DMS 273 (cell line): ENCODE measurements at regions not wholly inside any gene's neighbourhood (a gene's known extent, or its start where the extent isn't known, plus 50 kb on each side); places are given as distances from the start of the nearest gene placed in this dataset.
"Not testable (repeated sequence)": the region's sequence is repeated elsewhere in the genome, so short reads cannot be mapped to it uniquely, and the experiment has no call there.

Experiments used
- DNase-seq: peaks from one replicate; lab custom pipeline; 2025; ENCODE audit not compliant: unreplicated experiment; lab: John Stamatoyannopoulos, UW

DNA sequence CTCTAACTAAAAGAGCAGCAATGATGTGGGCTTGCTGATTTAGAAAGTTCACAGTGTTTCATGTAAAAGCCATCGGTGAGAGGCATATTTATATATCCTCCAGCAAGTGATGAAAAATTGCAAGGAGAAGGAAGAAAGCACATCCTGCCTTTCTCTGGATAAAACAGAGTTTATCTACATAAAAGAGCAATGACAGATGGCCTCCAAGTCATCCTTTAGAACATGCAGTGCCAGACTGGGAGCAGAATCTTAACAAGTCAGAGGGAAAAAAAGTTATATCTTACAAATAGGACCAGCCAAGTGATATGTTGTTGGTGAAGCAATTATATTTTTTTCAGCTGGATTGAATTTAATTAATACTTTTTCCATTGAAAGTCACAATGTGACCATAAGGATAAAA lies 253.8 kb upstream of the MGMT start:
- DNase-seq = no peak

DNA sequence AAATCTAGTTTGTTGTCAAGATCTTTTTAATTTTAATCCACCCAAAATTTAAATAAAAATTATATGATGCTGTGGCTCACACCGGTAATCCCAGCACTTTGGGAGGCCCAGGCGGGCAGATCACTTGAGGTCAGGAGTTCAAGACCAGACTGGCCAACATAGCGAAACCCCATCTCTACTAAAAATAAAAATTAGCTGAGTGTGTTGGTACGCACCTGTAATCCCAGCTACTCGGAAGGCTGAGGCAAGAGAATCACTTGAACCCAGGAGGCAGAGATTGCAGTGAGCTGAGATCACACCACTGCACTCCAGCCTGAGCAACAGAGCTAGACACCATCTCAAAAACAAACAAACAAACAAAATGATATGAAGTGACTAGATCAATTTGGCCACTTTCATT lies 253.0 kb upstream of the MGMT start:
- DNase-seq = not testable (repeated sequence)

GRCh38 chr10:129219364-129219763 lies 247.7 kb upstream of the MGMT start:
- no peak for DNase-seq

- DNase-seq = no peak
Observed at GRCh38 chr10:129222436-129222835, 244.6 kb upstream of the MGMT start.

DNA sequence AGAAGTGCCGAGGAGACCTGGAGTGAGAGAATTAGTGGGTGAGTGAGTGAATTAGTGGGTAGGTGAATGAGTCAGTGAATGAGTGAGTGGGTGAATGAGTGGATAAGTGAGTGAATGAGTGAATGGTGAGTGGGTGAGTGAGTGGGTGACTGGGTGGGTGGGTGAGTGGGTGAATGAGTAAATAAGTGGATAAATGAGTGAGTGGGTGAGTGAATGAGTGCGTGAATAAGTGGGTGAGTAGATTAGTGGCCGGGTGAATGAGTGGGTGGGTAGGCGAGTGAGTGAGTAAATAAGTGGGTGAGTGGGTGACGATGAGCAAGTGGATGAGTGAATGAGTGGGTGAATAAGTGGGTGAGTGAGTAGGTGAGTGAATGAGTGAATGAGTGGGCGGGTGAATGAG lies 243.7 kb upstream of the MGMT start:
- DNase-seq = no peak

GRCh38 chr10:129224065-129224464 lies 243.0 kb upstream of the MGMT start:
- no peak for DNase-seq

- DNase-seq = no peak
Observed at GRCh38 chr10:129231821-129232220, 235.2 kb upstream of the MGMT start.

DNA sequence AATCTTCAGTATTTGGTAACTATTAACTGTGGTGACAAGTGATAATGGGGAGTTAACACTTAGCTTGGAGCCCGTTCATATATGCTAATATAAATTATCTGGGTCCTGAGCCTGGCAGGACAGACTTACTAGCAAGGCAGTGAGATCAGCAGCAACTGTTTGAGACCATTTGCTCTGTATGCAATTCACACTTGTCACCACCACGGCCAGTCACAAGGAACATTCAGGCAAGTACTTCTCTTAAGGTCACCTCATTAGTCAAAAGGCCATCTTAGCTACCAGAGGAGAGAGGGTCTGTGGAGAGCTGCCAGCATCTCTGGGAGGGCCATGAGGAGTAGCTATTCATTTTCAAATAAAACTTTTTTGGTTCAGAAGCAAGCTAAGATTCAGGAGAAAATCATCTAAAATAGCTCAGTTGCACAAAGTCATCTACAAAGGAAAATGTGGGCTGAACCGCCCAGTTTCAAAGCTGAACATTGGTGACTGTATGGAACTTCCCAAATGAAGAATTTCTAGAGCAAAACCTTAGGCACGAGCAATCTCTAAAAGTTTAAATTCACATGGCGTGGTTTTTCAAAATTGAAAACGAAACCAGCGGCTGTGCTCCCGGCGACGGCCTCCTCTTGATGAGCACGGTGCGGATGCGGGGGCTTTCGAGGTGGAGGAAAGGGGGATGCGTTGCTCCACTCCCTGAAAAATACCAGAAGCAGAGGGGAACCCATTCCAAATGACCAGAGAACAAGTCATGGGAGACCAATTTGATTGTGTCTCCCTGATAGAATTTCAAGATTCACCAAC lies 233.5 kb upstream of the MGMT start:
- no peak for DNase-seq

DNA sequence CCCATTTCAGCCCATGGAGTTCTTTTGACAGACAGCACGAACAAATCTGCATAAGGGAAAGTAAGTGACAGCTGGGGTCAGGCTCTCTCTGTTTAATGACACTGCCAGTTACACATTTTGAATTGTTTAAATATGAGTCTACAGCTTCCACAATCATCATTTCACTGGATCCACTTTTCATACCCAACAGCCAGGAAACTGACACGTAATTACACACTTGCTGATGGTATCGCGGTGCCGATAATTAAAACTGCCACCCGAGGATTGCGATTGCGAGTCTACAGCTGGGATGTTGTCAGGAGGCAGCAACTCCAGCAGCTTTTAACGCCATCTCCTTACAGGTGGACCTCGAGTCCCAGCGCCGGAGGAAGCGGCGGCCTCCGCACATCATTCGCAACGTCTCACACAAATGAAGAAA lies 230.8 kb upstream of the MGMT start:
- DNase-seq = no peak

DNA sequence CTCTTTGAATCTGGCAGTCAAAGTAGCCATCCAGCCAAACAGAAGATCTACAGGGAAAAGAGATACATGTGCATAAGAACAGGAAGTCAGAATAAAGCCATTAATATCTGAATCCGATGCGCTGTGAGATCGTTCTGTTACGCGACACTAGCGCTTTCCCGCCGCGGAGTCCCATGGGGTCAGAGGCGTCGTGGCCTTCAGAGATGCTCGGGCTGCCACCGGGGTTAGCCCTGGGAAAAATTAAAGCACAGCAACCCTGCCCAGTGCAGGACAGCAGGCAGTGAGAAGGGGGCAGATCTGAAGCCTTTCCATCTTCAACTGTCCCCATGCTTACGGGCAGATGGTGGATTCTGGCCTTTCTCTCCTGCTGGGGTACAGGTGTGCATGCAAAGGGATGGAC lies 225.6 kb upstream of the MGMT start:
- no peak for DNase-seq

GRCh38 chr10:129244298-129244697 lies 222.7 kb upstream of the MGMT start:
- no peak for DNase-seq

- no peak for DNase-seq
Observed at GRCh38 chr10:129244757-129245156, 222.3 kb upstream of the MGMT start.

DNA sequence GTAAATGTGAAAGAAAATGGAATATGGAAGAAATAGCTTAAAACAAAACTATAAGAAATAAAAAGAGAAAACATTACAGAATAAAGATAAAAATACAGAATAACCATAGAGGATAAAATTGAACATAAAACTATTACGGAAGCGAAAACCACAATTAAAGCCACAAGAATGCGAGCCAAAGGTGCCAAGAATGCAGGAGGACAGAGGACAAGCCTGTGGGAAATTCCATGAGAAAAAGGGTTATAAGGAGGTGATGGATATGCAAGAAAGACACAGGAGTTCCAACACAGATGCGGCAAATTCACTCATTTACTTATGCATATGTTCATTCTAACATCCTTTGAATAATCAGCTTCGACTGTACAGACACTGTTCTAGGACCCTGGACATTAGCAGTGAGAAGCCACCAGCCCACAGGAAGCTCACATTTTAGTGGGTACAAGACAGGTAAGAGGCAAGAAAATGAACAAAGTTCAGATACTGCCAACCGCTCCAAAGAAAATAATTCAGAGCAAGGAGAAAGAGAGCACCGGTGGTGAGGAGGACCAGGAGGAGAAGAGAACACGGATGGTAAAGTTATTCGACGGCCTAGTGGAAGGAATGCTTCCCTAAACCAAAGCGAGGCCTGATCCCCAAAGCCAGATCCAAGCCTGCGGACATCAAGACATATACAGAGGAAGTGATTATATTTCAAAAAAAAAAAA lies 213.7 kb upstream of the MGMT start:
- DNase-seq = no peak

GRCh38 chr10:129253865-129254179 lies 213.2 kb upstream of the MGMT start:
- no peak for DNase-seq

GRCh38 chr10:129258283-129258923 lies 208.6 kb upstream of the MGMT start:
- no peak for DNase-seq

- DNase-seq = no peak
Observed at GRCh38 chr10:129259128-129259815, 207.8 kb upstream of the MGMT start.

DNA sequence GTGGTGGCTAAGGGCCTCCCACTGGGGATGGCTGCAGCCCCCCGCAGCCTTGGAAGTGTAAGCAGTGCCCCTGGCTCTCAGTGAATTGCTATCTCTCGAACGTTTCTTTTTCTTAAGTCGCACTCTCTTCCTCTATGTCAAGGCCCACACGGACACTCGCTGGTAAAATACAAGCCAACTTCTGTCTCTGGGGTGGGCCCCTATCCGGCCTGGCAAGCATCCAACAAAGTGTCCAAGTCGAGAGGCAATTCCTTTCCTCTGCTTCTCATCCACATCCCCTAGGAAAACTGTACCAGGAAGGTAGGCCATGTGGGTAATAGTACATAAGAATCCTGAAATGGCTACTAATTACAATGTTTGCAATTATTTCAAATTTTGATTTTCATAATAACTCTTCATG lies 194.9 kb upstream of the MGMT start:
- DNase-seq = no peak

DNA sequence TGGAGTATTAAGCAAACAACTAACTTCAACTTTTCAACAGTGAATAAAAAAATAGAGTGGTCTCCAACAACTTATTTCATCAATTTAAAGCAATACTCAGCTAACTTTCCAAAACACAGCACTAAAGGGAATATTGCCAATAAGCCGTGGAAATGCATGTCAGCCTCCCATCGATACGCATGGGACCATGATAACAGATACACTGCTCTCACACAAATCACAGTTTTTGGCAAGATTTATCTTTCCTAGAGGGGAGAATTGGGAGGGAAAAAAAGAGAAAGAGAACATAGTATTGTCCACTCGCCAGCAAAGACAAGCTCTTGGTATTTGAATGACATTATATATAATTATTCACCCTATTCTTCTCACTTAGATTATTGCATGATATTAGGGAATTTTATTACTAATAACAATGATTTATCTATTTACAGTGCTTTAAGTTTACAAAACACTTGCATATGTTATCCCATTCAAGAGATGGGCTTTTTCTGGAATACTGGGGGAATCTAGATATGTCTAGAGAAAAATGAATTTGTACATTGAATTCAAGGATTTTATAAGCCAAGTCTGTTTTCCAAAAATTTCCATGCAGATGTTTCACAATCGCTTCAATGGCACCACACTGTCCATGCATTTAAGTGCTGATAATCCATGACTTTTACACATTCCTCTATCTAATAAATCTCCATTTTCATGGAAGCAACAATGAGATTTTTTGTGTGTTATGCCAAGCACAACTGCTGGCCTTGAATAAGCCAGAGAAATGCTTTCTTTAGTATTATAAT lies 194.0 kb upstream of the MGMT start:
- no peak for DNase-seq

DNA sequence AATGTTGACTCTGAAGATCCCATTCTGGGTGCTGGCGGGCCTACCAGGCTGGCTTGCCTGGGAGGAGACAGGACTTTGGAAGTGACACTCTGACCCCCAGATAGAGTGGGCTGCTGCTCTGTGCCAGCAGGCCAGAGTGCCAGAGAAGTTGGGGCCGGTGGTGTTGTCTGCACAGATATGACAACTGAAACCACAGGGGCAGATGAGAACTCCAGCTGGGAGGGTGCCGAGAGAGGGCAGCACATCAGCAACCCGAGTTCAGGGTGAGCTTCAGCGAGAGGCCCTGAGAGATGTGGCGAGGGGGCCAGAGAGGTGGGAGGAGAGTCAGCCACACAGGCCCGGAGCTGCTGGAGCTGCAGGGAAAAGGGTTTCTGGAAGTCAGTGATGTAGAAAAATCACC lies 193.2 kb upstream of the MGMT start:
- DNase-seq = no peak

DNA sequence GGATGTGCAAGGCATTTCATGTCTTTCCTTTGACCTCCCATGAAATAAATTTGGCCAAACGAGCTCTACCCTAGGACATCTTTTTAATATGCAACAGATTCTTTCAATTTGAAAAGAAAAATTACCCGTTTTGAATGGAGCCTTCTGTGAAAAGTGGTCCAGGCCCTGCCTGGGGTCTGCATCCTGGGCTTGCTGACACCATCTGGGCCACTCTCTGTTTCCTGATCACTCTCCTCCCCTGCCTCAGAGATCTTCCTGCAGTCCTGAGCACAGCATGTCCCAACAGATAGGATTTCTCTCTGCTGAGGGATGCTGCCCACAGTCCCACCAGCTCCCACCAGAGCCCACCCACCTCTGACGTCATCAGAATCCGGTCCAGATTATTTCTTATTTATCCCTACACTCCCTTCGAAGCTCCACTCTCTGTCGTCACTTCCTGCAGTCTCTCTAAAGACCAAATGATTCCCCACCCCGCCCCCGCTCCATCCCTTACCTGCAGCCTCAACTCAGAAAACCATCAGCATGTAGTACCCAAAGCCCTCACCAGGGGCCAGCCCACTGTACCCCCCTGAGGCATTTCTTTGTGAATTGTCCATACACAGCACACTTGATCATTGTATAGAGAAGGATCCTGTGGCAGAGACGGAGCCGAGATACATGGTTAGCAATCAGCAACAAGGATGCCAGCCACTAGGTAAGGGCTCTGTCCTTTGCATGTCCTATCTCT lies 192.1 kb upstream of the MGMT start:
- peak; percentile 1 for DNase-seq
